K562 (cell line): ENCODE measurements at regions not wholly inside any gene's neighbourhood (a gene's known extent, or its start where the extent isn't known, plus 50 kb on each side); places are given as distances from the start of the nearest gene placed in this dataset.
A peak's percentile ranks its signal among the peaks of the same experiment; 100 is the strongest.

Source experiments
- CTBP1 ChIP-seq: fragments of 450-650 bp; IDR thresholded peaks from 2 replicates; pipeline ENCODE4 v1.6.1; 2016; ENCODE audit warnings: borderline replicate concordance
- DLX4 ChIP-seq: fragments of 250-450 bp; sonication (Bioruptor Pico); IDR thresholded peaks from 2 replicates; pipeline ENCODE4 v1.6.1; 2021; ENCODE audit warnings: mild to moderate bottlenecking
- FOXA1 ChIP-seq: fragments of 450-650 bp; IDR thresholded peaks from 2 replicates; pipeline ENCODE4 v1.6.1; 2016; ENCODE audit warnings: mild to moderate bottlenecking, borderline replicate concordance
- FOXJ2 ChIP-seq: fragments of 200-800 bp; sonication (Bioruptor generic); IDR thresholded peaks from 2 replicates; pipeline ENCODE4 v1.6.1; 2016; ENCODE audit warnings: missing genetic modification characterization, missing compliant biosample characterization
- FOXP4 ChIP-seq: sonication (generic); formaldehyde crosslinking; IDR thresholded peaks from 2 replicates; pipeline ENCODE4 v1.8.0; 2022; ENCODE audit warnings: mild to moderate bottlenecking, missing genetic modification reagents, borderline replicate concordance
- GABPA ChIP-seq: fragments of 200-800 bp; sonication (Bioruptor generic); conservative IDR thresholded peaks from 2 replicates; pipeline ENCODE4 v1.6.1; 2016; ENCODE audit warnings: low read depth, missing genetic modification characterization, missing compliant biosample characterization
- KDM1A ChIP-seq, 2 experiments: fragments of 450-650 bp; IDR thresholded peaks; 2 replicates each; pipeline ENCODE4 v1.6.1; 2016; ENCODE audit warnings: mild to moderate bottlenecking in 2 of 2
- KLF6 ChIP-seq: fragments of 250-450 bp; sonication (Bioruptor Pico); IDR thresholded peaks from 2 replicates; pipeline ENCODE4 v1.4.0; 2020; ENCODE audit warnings: mild to moderate bottlenecking, moderate library complexity, borderline replicate concordance
- MYC ChIP-seq, 2 experiments: fragments of 250-450 bp in 1 of 2; sonication (Bioruptor Pico) in 1 of 2; IDR thresholded peaks; 2 replicates each; pipeline versions ENCODE4 v1.5.1 to v1.6.1; 2012 to 2021; ENCODE audit warnings: low read depth in 2 of 2, borderline replicate concordance in 1 of 2, improper control_type of control experiment in 1 of 2, low read length in 1 of 2, mild to moderate bottlenecking in 1 of 2, moderate library complexity in 1 of 2
- RAD21 ChIP-seq, 2 experiments: fragments of 250-450 bp in 1 of 2; fragments of 450-650 bp in 1 of 2; sonication (Bioruptor Pico) in 1 of 2; formaldehyde crosslinking in 1 of 2; IDR thresholded peaks in 1 of 2; conservative IDR thresholded peaks in 1 of 2; 2 replicates each; pipeline versions ENCODE4 v1.4.0 to v1.8.0; 2020 to 2022; ENCODE audit warnings: mild to moderate bottlenecking in 2 of 2, moderate library complexity in 1 of 2
- RNF2 ChIP-seq: sonication (generic); IDR thresholded peaks from 2 replicates; pipeline ENCODE4 v1.6.1; 2016
- STAG1 ChIP-seq: sonication (generic); formaldehyde crosslinking; IDR thresholded peaks from 2 replicates; pipeline ENCODE4 v1.5.0; 2020; ENCODE audit warnings: missing genetic modification reagents, borderline replicate concordance
- TAF7 ChIP-seq: fragments of 450-650 bp; IDR thresholded peaks from 2 replicates; pipeline ENCODE4 v1.6.1; 2016; ENCODE audit warnings: missing genetic modification characterization, missing compliant biosample characterization
- THRAP3 ChIP-seq: fragments of 450-650 bp; IDR thresholded peaks from 2 replicates; pipeline ENCODE4 v1.6.1; 2016; ENCODE audit warnings: mild to moderate bottlenecking, inconsistent platforms, borderline replicate concordance
- ZBTB12 ChIP-seq: fragments of 250-450 bp; sonication (Bioruptor Pico); IDR thresholded peaks from 2 replicates; pipeline ENCODE4 v1.4.0; 2020
- ZC3H8 ChIP-seq: fragments of 450-650 bp; IDR thresholded peaks from 2 replicates; pipeline ENCODE4 v1.6.1; 2017
- ZNF639 ChIP-seq, 2 experiments: fragments of 200-800 bp in 1 of 2; sonication (Bioruptor generic) in 1 of 2; sonication (generic) in 1 of 2; formaldehyde crosslinking in 1 of 2; IDR thresholded peaks in 1 of 2; conservative IDR thresholded peaks in 1 of 2; 2 replicates each; pipeline versions ENCODE4 v1.5.0 to v1.6.1; 2016 to 2020; ENCODE audit warnings: missing compliant biosample characterization in 1 of 2, missing genetic modification characterization in 1 of 2, missing genetic modification reagents in 1 of 2
- TF ChIP-seq, protein P1 (sequence below): IDR thresholded peaks from 2 replicates; pipeline ENCODE4 v1.6.1; 2012; ENCODE audit warnings: low read depth, low read length, improper control_type of control experiment, borderline replicate concordance

DNA sequence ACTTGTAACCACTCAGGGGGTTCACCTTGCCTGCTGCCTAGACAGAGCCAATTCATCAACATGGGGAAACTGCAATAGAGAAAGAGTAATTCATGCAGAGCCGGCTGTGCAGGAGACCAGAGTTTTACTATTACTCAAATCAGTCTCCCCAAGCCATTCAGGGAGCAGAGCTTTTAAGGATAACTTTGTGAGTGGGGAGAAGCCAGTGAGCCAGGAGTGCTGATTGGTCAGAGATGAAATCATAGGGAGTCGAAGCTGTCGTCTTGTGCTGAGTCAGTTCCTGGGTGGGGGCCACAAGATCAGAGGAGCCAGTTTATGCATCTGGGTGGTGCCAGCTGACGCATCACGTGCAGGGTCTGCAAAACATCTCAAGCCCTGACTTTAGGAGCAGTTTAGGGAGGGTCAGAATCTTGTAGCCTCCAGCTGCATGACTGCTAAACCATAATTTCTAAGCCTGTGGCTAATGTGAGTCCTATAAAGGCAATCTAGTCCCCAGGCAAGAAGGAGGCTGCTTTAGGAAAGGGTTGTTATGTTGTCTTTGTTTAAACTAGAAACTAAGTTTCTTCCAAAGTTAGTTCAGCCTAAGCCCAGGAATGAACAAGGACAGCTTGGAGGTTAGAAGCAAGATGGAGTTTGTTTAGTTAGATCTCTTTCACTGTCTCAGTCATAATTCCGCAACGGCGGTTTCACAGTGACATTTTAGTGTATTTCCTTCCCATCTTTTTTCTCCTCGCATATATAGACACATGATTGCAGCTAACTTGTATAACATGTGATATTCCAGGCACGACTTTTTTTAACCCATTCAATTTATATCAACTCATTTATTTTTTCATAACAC, 68.9 kb upstream of the NCOR2 start (continued):
- TF ChIP-seq, protein P1, sequence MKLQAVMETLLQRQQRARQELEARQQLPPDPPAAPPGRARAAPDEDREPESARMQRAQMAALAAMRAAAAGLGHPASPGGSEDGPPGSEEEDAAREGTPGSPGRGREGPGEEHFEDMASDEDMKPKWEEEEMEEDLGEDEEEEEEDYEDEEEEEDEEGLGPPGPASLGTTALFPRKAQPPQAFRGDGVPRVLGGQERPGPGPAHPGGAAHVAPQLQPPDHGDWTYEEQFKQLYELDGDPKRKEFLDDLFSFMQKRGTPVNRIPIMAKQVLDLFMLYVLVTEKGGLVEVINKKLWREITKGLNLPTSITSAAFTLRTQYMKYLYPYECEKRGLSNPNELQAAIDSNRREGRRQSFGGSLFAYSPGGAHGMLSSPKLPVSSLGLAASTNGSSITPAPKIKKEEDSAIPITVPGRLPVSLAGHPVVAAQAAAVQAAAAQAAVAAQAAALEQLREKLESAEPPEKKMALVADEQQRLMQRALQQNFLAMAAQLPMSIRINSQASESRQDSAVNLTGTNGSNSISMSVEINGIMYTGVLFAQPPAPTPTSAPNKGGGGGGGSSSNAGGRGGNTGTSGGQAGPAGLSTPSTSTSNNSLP = 0 out of 2 replicates have a peak, but pooled peaks have one; percentile 42
- TF ChIP-seq THRAP3 (no peak), DLX4 (CRISPR knock-in tag) (no peak), ZC3H8 (no peak), MYC (IDR thresholded peaks at IDR 0.05; ENCODE audit: low read depth, low read length) (no peak), MYC (CRISPR knock-in tag; IDR thresholded peaks at IDR 0.05; ENCODE audit: borderline replicate concordance, low read depth) (no peak), ZNF639 (CRISPR knock-in tag; conservative IDR thresholded peaks at IDR 0.05 in 1 of 2, IDR thresholded peaks at IDR 0.05 in 1 of 2) (no peak), FOXP4 (no peak), TAF7 (no peak), KLF6 (CRISPR knock-in tag) (no peak), CTBP1 (peak; percentile 37; the same call in 1 of the 2 replicates), KDM1A (IDR thresholded peaks at IDR 0.05) (peak in 1 of 2 experiments; percentile 31; a peak in 1 of 4 replicates), ZBTB12 (CRISPR knock-in tag) (peak; percentile 13; the same call in 1 of the 2 replicates), RNF2 (no peak), STAG1 (no peak), RAD21 (CRISPR knock-in tag; conservative IDR thresholded peaks at IDR 0.05 in 1 of 2, IDR thresholded peaks at IDR 0.05 in 1 of 2) (no peak), FOXJ2 (tag) (no peak), GABPA (tag) (no peak), FOXA1 (no peak)
